ENCODE measurements at regions not wholly inside any gene's neighbourhood (a gene's known extent, or its start where the extent isn't known, plus 50 kb on each side); places are given as distances from the start of the nearest gene placed in this dataset.

GRCh38 chr16:55151561-55152305 is 172.3 kb upstream of the IRX6 start:
- DNase-seq (ENCODE audit: extremely low read depth, low read depth): no peak

- no peak for DNase-seq (ENCODE audit: extremely low read depth, low read depth)
Measured at GRCh38 chr16:55152875-55153390, 171.1 kb upstream of the IRX6 start.

GRCh38 chr16:55154262-55154661 is 169.7 kb upstream of the IRX6 start:
- no peak for DNase-seq (ENCODE audit: extremely low read depth, low read depth)

GRCh38 chr16:55154956-55155355 is 169.0 kb upstream of the IRX6 start:
- no peak for DNase-seq (ENCODE audit: extremely low read depth, low read depth)

GRCh38 chr16:55155815-55156214 is 168.2 kb upstream of the IRX6 start:
- no peak for DNase-seq (ENCODE audit: extremely low read depth, low read depth)

GRCh38 chr16:55169780-55170179 is 154.2 kb upstream of the IRX6 start:
- DNase-seq (ENCODE audit: extremely low read depth, low read depth): no peak

- DNase-seq (ENCODE audit: extremely low read depth, low read depth): no peak
Measured at GRCh38 chr16:55171241-55171640, 152.8 kb upstream of the IRX6 start.

- DNase-seq (ENCODE audit: extremely low read depth, low read depth): no peak
Measured at GRCh38 chr16:55175389-55175788, 148.6 kb upstream of the IRX6 start.

GRCh38 chr16:55176901-55177300 is 147.1 kb upstream of the IRX6 start:
- no peak for DNase-seq (ENCODE audit: extremely low read depth, low read depth)

- no peak for DNase-seq (ENCODE audit: extremely low read depth, low read depth)
Measured at GRCh38 chr16:55179411-55179810, 144.6 kb upstream of the IRX6 start.

- DNase-seq (ENCODE audit: extremely low read depth, low read depth): no peak
Measured at GRCh38 chr16:55179852-55180585, 144.0 kb upstream of the IRX6 start.

GRCh38 chr16:55184052-55184451 is 140.0 kb upstream of the IRX6 start:
- DNase-seq (ENCODE audit: extremely low read depth, low read depth): no peak

- no peak for DNase-seq (ENCODE audit: extremely low read depth, low read depth)
Measured at GRCh38 chr16:55184619-55185018, 139.4 kb upstream of the IRX6 start.

GRCh38 chr16:55189224-55189623 is 134.8 kb upstream of the IRX6 start:
- DNase-seq (ENCODE audit: extremely low read depth, low read depth): no peak

GRCh38 chr16:55189682-55190636 is 134.0 kb upstream of the IRX6 start:
- no peak for DNase-seq (ENCODE audit: extremely low read depth, low read depth)

GRCh38 chr16:55192734-55193133 is 131.3 kb upstream of the IRX6 start:
- DNase-seq (ENCODE audit: extremely low read depth, low read depth): no peak

GRCh38 chr16:55203570-55203969 is 120.4 kb upstream of the IRX6 start:
- no peak for DNase-seq (ENCODE audit: extremely low read depth, low read depth)

- DNase-seq (ENCODE audit: extremely low read depth, low read depth): no peak
Measured at GRCh38 chr16:55204069-55204468, 119.9 kb upstream of the IRX6 start.

GRCh38 chr16:55204923-55205322 is 119.1 kb upstream of the IRX6 start:
- no peak for DNase-seq (ENCODE audit: extremely low read depth, low read depth)

- no peak for DNase-seq (ENCODE audit: extremely low read depth, low read depth)
Measured at GRCh38 chr16:55207693-55208428, 116.1 kb upstream of the IRX6 start.

Measured in NCI-H460 (cell line).